ENCODE measurements at regions not wholly inside any gene's neighbourhood (a gene's known extent, or its start where the extent isn't known, plus 50 kb on each side); places are given as distances from the start of the nearest gene placed in this dataset.

DNA sequence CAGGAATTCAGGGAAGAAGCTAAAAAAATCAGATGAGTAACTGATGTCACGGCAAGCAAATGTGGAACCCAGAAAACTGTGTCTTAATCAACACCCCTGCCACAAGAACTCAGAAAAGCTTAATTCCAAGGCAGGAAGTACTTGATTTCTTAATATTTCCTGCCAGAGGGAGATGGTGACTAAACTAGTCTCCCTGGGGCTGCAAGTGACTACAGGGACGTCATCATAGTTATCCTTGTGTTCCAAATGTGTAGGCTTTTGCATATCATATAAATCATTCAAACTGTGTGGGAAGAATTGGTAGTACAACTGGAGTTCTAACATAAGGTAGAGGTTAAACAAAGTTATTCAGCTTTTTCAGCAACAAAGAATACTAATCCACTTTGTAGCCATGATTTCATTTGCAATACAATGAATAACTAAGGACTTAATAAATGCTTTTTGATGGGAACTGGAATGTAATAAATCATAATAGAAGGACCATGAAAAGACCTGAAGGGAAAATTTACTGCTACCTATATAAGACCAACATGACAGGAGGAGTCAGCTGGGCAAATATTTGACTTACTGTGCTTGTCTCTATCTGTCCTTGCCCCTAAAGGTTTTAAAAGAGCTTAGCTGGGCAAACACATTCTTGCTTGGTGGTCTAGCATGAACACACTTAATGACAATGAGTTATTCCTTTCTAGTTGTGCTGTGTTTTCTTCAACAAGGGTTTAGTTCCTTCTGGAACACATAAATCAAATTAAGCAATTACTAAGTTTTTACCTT lies 76.0 kb upstream of the NECTIN3 start:
- no peak for TF ChIP-seq TAF1 (IDR thresholded peaks at IDR 0.05; ENCODE audit: borderline replicate concordance, low read depth, low read length)
- no peak for TF ChIP-seq POLR2AphosphoS5 (IDR thresholded peaks at IDR 0.05; ENCODE audit: low read depth, low read length)
- no peak for TF ChIP-seq POLR2A (IDR thresholded peaks at IDR 0.05; ENCODE audit: low read depth, low read length)

All from GM12892 (cell line).